ENCODE measurements at regions not wholly inside any gene's neighbourhood (a gene's known extent, or its start where the extent isn't known, plus 50 kb on each side); places are given as distances from the start of the nearest gene placed in this dataset.

DNA sequence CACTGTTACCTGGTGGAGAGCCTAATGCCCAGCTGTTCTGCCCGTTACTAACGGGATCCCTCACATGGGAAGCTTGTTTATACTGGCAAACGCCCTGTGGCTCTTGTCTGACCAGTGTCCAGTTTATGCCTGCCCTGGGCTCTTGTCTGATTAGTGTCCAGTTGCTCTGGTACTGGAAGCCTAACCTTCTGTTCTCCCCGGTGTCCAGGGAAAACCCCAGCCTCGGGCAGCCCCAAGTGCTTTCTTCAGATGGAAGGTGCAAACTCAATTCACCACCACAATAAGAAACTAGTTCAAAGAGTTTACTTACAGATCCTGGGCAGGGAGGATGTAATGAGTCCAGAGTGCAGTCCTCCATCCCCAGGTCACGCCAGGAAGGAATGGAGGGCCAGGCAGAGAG, 148.4 kb downstream of the TBXT start:
- no peaks in the 10 kb centered on the region for H3K4me1 ChIP-seq
- H3K36me3 ChIP-seq, result no peaks in the 10 kb centered on the region
- no peak overlapping the region for H3K27ac ChIP-seq
- H3K27me3 ChIP-seq, result no peaks in the 10 kb centered on the region
- peaks cover 0 to 34% of the 10 kb centered on the region in 2 donors for H3K9me3 ChIP-seq
- TF ChIP-seq, protein P1, sequence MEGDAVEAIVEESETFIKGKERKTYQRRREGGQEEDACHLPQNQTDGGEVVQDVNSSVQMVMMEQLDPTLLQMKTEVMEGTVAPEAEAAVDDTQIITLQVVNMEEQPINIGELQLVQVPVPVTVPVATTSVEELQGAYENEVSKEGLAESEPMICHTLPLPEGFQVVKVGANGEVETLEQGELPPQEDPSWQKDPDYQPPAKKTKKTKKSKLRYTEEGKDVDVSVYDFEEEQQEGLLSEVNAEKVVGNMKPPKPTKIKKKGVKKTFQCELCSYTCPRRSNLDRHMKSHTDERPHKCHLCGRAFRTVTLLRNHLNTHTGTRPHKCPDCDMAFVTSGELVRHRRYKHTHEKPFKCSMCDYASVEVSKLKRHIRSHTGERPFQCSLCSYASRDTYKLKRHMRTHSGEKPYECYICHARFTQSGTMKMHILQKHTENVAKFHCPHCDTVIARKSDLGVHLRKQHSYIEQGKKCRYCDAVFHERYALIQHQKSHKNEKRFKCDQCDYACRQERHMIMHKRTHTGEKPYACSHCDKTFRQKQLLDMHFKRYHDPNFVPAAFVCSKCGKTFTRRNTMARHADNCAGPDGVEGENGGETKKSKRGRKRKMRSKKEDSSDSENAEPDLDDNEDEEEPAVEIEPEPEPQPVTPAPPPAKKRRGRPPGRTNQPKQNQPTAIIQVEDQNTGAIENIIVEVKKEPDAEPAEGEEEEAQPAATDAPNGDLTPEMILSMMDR (IDR thresholded peaks at IDR 0.05), result no peak
- DNase-seq (ENCODE audit: low spot score), result no peak
- H3K4me3 ChIP-seq, result no peak overlapping the region

DNA sequence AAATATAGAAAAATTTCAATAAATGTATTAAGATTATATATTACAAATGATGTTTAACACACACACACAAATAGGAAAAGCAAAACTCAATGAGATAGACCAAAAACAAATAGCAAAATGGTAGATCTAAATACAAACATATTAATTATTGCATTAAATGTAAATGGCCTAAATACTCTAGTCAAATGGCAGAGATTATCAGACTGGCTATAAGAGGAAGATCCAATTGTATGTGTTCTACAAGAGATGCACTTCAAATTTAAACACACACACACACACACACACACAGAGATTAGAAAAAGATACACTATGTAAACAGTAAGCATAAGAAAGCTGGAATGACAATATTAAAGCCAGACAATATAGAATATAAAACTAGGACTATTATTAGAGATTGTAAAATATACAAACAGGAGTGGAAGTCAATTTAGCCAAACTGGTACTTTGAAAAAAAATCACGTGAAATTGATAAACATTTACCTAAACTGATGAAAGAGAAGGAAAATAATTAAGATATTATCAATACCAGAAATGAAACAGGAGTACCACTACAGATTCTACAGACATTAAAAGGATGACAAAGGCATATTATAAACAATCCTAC, 150.5 kb downstream of the TBXT start:
- TF ChIP-seq, protein P1 (IDR thresholded peaks at IDR 0.05), result no peak
- Histone ChIP-seq H3K4me1 (no peaks in the 10 kb centered on the region), H3K4me3 (no peak overlapping the region)

DNA sequence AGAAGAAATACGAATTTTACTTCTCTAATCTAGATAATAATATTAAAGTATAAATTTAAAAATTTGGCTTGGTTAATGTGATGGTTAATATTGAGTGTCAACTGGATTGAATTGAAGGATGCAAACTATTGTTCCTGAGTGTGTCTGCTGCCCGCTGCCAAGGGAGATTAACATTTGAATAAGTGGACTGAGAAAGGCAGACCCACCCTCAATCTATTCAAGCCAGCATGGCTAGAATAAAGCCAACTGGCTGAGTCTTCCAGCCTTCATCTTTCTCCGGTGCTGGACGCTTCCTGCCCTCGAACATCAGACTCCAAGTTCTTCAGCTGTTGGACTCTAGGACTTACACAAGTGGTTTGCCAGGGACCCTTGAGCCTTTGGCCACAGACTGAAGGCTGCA, 152.7 kb downstream of the TBXT start:
- no peak overlapping the region for H3K4me3 ChIP-seq
- no peaks in the 10 kb centered on the region for H3K36me3 ChIP-seq
- DNase-seq (ENCODE audit: low spot score), result no peak
- TF ChIP-seq, protein P1 (IDR thresholded peaks at IDR 0.05), result no peak
- no peak overlapping the region for H3K27ac ChIP-seq
- H3K27me3 ChIP-seq, result peaks cover 2 to 5% of the 10 kb centered on the region in 2 donors
- peaks cover 0 to 31% of the 10 kb centered on the region in 2 donors for H3K9me3 ChIP-seq
- no peaks in the 10 kb centered on the region for H3K4me1 ChIP-seq

More for the DNA sequence above, 150.5 kb downstream of the TBXT start:
- Histone ChIP-seq H3K36me3 (no peaks in the 10 kb centered on the region), H3K9me3 (peaks cover 0 to 34% of the 10 kb centered on the region in 2 donors), H3K27me3 (no peaks in the 10 kb centered on the region), H3K27ac (no peak overlapping the region)
- DNase-seq (ENCODE audit: low spot score), result no peak

DNA sequence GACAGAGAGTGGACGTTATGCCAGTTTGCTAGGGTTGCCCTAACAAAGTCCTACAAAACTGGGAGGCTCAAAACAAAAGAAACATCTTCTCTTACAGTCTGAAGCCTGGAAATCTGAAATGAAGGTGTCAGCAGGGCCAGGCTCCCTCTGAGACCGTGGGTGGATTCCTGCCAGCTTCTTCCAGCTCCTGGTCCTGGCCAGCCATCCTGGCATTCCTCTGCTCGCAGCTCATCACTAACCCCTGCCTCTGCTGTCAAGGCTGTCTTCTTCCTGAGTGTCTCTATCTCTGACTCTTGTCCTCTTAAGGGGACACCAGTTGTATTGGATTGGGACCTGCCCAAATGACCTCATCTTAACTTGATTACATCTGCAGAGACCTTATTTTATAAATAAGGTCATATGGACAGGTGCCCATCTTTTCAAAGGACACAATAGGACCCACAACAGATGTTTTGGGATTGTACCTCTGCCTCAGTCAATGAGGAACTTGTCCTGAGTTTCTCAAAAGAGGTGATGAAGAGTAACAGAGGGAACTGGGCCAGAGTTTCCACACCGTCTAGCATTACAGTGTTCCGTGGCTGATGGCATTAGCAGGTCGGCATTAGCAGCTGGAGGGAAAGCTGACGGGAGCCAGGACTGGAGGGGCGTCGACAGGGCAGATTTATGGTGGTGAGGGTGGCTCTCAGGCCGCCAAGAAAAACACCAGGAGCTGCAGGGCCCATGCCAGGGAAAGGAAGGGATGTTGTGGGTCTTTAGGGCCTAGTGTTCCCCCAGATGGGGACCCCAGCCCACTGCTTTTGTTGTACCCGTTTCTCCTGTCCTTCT, 157.3 kb downstream of the TBXT start:
- H3K4me3 ChIP-seq, result no peak overlapping the region
- H3K36me3 ChIP-seq, result no peaks in the 10 kb centered on the region
- DNase-seq (ENCODE audit: low spot score), result no peak
- peaks cover 7 to 10% of the 10 kb centered on the region in 2 donors for H3K27me3 ChIP-seq
- H3K27ac ChIP-seq, result no peak overlapping the region
- TF ChIP-seq, protein P1 (IDR thresholded peaks at IDR 0.05), result no peak
- no peaks in the 10 kb centered on the region for H3K9me3 ChIP-seq
- peaks cover 0 to 41% of the 10 kb centered on the region in 2 donors for H3K4me1 ChIP-seq

DNA sequence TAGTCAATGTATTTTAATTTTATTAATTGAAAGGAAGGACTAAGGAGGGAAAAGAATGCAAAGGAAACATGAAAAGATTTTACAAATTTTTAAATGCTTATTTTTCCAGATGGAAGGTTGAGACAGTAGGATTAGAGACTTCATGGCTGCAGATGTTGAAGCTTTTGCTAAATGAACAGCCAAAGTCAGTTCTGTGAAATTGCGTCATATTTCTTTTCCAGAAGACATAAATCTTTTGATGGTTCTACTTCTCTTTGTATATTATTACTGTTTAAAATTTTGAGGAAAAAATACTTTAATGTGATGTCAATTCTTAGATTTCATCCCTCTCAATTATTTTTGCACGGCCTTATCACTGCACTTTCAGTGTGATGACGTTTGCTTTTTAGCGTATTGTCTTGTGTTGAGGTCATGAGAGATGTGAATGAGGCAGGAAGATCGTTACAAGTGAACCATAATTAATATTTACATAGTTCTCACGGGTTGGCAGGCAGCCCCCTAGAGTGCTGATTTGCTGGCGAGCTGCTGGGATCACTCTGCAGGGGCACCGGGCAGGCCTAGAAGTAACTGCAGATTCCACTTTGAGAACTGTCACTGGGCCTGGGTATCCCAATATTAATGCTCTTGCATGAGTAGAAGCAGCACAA, 158.1 kb downstream of the TBXT start:
- TF ChIP-seq, protein P1 (IDR thresholded peaks at IDR 0.05), result no peak
- Histone ChIP-seq H3K4me1 (peaks cover 0 to 44% of the 10 kb centered on the region in 2 donors), H3K4me3 (no peak overlapping the region), H3K9me3 (no peaks in the 10 kb centered on the region), H3K36me3 (no peaks in the 10 kb centered on the region), H3K27me3 (peaks cover 7 to 10% of the 10 kb centered on the region in 2 donors), H3K27ac (no peak overlapping the region)
- no peak for DNase-seq (ENCODE audit: low spot score)
